ENCODE measurements at regions not wholly inside any gene's neighbourhood (a gene's known extent, or its start where the extent isn't known, plus 50 kb on each side); places are given as distances from the start of the nearest gene placed in this dataset.
A peak's percentile ranks its signal among the peaks of the same experiment; 100 is the strongest.
"Not testable (repeated sequence)": the region's sequence is repeated elsewhere in the genome, so short reads cannot be mapped to it uniquely, and the experiment has no call there.

DNA sequence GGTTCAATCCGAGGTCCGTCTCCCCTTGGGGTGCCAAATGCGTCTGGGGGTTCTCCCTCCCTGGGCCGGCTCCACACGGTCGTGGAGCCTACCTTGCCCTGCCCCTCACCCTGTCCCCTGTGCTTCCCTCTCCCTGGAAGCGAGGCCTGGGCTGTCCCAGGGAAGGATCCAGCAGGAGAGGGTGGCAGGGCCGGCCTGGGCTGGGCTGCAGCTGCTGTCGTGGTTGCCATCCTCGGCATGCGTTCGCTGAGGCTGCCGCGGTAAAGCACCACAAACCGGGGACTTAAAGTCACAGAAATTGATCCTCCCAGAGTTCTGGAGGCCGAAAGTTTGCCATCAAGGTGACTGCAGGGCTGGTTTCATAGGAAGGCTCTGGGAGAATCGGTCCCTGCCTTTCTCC is 123.0 kb upstream of the TMPRSS2 start:
- no peak for DNase-seq

DNA sequence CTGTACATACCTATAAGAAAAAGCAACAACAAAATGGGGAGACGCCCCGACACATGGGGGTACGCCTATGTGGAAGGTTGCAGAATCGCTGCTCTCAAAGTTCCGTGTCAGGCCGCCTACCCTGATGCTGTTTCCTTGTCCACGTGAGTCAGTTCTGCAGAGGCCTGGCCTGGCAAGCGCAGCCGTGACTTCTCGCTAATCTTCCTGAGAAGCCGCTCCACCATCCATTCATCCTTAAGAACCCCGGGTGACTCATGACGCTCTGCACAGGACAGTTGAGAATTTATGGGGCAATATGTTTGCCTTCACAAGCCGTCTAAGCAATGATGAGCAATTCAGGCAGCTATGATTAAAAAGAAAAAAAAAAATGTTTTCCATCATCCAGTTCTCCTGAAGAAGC is 122.3 kb upstream of the TMPRSS2 start:
- no peak for DNase-seq

DNA sequence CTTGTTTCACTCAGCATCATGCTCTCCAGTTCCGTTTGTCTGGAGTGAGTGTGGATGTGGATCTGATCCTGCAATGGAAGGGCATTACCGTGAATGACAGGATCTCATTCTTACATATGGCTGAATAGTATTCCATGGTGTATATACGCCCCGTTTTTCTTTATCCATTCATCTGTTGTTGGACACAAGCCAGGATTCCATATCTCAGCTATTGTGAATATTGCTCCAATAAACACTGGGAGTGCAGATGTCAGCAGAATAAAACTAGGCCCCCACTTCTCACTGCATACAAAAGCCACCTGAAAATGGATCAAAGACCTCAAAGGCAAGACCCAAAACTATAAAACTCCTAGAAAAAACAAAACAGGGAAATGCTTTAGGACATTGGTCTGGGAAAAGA is 120.3 kb upstream of the TMPRSS2 start:
- DNase-seq: no peak

DNA sequence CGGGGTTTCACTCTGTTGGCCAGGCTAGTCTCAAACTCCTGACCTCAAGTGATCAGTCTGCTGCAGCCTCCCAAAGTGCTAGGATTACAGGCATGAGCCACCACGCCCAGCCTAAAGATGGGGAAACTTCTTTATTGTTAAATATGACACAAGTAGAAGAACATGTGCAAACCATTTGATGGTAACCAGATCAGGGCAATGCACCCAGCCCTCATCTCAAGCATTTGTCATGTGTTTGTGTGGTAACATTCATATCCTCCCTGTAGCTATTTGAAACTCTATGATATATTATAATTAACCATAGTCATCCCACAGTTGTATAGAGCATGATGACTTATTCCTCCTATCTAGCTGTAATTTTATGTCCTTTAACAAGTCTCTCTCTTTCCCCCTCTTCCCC is 119.5 kb upstream of the TMPRSS2 start:
- no peak for DNase-seq

DNA sequence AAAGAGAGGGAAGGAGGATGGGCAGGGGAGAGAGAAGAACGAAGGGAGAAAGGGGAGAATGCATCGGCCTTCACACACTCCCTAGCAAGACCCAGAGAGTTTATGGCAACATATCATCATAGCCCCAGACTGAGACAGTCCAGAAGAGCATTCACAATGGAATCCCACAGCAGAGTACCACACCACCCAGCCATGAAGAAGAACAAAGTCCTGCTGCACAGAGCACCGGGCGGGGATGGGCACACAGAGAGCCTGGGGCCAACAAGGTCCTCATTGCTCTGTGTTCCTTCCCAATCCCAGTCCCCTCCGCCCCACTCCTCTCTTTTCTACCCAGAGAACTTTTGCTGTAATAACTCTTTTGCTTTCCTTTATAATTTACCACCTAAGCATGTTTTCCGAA is 118.1 kb upstream of the TMPRSS2 start:
- no peak for DNase-seq

DNA sequence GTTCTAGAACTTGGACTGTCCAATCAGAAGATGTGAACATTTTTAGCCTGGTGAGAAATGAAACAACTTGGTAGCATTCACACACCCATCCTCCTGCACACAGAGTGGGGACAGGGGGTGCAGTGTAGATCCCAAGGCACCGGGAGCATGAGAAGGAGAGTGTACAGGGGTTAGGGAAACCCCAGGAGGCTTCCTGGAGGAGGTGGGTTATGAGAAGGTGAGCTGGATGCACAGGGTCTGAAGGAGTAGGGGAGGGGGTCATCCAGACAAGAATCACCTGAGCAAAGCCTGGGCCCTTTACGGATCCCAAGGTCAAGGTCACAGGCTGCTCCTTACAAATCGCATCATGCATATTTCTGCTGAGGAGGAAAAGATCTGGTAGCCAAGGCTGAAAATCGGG is 117.5 kb upstream of the TMPRSS2 start:
- no peak for DNase-seq

DNA sequence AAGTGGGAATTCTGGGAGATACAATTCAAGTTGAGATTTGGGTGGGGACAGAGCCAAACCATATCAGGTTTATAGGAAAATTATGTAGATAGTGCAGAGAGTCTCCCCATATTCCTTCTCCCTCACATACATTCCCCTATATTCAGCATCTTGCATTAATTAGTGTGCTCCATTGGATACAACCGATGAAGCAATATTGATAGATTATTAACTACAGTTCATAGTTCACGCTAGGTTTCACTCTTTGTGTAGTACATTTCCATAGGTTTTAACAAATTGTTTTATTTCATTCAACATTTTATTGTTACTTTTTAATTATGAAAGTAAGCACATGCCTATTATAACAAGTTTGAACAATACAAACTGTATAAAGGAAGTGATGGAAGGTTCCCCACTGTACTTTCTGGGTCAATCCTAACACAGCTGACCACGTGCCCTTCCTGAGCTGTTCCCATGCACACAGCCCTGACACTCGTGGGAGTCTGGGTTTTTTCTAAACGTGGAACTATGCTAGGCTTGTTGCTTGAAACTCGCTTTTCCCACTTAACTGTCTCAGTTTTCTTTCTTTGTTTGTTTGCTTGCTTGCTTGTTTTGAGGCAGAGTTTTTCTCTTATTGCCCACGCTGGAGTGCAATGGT is 116.8 kb upstream of the TMPRSS2 start:
- DNase-seq: no peak

DNA sequence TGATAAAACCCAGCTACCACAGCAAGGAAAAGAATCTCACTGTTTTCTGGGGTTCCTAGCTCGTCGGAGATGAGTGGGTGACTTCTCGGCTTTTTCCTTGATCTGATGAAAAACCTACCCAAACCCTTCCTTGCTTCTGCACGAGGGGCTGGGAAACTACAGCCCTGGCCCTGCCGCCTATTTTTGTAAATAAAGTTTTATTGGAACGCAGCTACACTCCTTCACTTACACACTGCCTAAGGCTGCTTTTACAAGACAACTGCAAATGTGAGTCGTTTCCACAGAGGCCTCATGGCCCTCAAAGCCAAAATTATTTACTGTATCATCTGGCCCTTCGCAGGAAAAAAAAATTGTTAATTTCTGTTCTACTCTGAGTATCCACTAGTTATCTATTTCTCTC is 116.0 kb upstream of the TMPRSS2 start:
- no peak for DNase-seq

DNA sequence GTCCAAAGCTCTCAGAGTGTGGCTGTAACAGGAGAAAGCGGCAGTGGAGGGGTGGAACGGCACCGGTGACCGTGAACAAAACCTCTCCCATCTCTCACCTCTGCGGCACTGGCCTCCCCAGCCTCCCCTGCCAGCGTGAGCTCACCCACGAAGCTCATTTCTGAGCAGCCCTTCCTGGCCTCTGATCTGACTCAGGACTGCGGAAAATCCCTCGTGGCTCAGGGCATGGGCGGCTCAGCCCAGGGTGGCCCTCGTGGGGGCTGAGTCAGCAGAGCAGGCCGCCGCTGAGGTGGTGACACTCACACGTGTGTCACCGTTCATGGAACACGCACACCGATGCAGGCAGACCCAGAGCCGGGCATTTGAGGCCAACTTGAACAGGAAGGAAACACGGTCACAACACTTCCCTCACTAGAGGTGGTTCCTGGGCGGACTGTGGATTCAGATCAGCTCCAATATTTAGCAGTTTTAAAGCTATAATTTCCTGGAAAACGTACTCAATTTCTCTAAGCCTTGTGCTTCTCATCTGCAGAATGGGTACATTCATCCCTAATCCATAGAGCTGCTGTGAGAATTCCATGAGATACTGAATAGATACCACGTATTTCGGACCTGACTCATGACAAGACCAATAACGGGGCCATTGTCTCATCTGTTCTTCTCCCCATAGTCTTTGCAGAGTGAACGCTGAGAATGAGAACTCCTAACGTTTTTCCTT is 115.0 kb upstream of the TMPRSS2 start:
- no peak for DNase-seq

DNA sequence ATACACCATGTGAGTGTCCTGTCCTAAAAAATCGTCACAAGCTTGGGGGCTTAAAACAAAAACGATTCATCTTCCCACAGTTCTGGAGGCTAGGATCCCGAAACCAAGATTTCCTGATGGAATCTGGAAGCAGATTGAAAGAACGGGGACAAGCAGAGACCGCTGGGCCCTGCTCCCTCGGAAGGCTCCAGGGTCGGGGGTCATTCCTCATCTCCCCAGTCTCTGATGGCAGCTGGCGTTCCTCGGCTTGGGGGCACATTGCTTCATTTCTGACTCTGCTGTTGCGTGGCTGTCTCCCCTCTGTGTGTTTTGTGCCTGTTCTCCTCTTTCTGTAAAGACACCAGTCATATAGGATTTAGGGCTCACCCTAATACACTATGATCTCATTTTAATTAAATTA is 114.2 kb upstream of the TMPRSS2 start:
- DNase-seq: no peak

DNA sequence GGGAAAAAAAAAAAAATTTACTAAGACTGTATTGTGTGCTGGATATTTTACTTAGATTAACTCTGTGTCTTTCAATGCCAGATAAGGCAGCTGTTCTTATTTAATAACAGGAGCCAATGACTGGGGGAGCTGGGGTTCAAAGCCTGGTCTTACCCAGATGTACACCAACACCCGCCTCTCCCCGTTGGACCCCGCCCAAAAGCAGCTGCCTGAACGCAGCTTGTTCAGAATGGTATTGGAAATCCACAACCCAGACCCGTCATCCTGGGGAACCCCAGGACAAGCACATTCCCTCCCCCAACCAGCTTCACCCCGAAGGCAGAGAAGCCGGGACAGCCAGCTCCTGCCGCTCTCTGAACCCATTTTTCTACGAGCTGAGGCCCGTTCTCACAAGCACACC is 113.6 kb upstream of the TMPRSS2 start:
- DNase-seq: no peak

DNA sequence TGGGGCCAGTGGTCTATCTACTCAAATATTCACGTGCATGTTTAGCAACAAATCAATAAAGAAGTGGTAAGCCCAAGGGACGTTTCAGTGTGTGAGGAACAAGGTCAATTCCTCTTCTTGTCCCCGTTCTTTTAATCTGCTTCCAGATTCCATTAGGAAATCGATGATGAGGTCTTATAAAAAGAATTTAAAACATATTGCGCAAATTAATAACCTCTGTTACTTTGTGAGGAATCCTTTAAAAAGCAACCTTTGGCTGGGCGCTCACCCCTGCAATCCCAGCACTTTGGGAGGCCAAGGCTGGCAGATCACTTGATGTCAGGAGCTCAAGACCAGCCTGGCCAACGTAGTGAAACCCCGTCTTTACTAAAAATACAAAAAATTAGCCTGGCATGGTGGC is 113.0 kb upstream of the TMPRSS2 start:
- DNase-seq: no peak

DNA sequence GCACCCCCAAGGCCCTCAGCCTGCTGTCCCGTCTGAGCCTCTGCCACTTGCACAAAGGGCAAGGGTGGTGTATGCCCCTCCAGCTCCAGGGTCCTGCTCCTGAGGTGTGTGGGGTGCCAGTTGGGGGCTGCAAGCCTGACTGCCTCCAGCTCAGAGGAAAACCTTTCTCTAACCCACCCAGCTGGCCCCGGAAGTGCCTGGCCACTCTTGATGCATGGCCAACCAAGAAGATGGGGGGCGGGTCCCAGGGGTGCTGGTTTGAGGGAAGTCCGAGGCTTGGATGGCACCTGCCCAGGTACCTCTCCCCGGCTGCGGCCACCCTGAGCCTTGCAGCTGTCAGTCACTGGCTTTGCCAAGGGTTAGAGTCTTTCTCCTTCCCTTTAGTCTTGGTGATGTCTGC is 112.6 kb upstream of the TMPRSS2 start:
- no peak for DNase-seq

DNA sequence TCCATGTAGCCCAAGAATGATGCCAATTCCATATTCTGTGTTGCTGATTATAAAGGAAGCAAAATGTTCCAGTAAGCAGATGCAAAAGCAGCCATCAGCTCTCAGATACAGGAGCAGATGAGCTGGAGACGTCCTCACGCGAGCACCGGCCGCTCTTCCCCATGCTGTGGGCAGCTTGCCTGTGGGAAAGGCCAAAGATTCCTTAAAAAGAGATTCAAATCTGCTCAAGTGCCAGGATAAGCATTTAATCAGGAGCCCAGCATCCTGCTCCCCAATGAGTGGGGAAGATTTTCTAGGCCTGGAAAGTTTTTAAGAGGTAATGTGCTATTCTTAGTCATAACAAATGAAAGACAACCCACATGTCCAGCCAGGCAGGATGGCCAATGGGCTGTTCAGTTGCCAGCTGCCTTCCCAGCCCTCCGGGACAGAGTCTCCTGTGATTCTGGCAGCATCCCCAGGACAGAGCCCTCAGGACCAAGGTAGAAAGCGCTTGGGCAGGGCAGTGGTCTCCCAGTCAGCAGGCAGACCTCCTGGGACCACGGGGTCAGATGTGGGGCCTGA is 108.2 kb upstream of the TMPRSS2 start:
- no peak for DNase-seq

DNA sequence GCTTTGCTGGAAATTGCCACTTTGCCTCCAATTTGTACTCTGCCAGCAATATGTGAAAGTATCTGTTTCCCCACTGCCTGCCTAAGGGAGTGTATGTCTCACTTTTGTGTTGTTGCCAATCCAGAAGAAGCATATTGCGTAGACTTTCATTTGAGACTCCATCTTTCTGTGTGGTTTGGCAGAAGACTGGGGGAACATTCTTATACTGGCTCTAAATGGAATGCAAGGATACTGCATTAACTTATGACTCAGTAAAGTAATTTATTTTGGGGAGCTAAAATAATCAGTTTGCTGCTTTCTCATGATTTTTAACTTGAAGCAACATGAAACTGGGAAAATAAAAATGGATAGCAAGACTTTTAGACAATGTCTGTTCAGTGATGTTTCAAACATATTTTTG is 107.7 kb upstream of the TMPRSS2 start:
- DNase-seq: no peak

DNA sequence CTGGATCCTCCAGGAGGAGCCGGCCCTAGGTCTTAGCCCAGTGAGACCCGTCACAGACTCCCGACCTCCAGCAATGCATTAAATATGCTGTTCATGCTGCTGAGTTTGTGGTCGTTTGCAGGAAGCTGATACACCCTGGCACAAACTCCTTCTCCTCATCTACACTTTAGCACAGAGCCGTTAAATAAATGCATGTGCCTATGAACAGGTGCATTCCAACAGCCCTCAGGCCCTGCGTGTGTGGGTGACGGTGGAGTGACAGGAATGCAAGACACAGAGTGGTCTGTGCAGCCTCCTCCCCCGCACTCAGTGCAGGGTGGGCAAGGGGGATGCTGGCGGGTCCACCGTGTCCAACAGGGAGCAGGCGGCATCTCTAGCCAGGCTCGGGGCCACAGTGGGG is 106.6 kb upstream of the TMPRSS2 start:
- no peak for DNase-seq

DNA sequence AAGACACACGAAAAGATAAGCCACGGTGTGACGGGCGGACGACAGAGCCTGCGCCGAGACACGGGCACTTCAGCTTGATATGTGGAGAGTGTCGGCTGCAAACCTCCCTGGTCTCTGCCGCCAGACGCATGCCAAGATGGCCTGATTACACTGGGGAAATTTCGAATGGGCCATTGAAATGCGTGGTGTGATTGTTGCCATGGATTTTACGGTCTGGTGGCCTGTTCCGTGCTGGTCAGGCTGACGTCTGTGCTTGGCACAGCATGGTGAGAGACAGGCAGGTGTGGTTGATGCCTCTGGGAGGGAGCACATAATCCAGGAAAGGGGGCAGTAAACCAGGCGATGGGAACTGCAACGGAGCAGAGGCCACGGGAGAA is 105.6 kb upstream of the TMPRSS2 start:
- DNase-seq: no peak

DNA sequence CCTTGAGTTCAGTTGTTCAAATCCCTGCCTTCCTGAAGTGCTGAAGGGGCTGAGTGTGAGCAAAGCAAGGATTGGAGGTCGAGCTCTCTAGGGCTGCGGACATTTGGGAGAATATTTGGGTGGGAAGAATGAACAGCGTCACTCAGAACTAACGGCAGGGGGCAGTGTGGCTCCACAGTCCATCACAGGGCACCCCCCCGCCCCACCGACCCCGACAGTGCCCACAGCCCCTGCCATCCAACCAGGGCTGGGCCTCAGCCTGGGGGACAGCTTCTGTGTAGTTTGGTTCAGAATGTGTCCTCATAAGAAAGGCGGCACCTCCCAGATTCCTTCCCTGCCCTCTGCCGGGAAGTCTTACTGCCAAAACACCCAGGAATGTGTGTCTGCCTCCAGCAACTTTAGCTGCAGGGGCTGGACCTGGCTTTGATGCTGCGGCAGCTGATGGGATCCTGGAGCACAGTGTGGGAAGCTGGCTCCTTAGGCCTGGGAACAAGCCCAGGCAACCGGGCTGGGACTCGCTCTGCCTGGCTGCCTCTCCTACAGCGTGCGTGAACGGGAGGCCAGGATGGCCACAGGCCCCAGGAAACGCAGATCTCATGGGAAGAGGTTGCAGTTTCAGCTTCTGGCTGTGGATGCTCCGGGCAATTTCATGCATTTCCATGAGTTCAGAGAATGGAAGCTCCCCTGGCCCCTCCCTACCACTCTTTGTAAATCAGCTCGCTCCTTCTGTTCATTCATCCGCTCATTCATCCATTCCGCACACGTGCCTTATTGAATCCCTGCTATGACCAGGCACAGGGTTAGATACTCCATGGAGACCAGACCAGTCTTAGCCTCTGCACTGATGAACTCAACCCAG is 104.9 kb upstream of the TMPRSS2 start:
- peak; percentile 11 to 16 for DNase-seq

DNA sequence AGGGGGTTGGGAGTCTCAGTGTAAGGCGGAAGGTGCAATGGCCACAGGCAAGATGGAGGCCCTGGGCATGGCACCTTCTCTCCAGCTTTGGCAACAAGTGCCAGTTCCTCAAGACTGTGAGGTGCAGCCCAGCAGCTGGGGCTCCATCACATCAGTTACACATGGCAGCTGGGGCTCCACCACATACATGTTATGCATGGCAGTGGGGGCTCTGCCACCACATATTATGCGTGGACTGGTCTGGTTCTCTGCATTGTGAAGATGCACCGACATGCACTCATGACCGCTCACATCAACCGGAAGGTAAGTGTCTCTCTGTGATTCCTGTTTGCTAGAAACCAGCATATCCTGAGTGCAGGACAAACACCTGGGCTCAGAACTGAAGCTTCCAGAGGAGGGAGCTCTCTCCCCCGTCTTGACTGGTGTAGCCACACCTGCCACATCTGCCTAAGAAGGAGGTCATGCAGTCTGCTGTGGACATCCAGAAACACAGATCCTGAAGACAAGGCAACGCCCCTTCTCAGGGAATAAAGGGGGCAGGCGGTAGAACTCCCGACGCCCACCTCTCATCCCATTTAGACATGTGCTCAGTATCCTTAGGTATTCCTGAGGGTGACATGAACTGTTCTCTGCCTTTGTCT is 104.1 kb upstream of the TMPRSS2 start:
- peak in 1 of 2 experiments; percentile 53 for DNase-seq

DNA sequence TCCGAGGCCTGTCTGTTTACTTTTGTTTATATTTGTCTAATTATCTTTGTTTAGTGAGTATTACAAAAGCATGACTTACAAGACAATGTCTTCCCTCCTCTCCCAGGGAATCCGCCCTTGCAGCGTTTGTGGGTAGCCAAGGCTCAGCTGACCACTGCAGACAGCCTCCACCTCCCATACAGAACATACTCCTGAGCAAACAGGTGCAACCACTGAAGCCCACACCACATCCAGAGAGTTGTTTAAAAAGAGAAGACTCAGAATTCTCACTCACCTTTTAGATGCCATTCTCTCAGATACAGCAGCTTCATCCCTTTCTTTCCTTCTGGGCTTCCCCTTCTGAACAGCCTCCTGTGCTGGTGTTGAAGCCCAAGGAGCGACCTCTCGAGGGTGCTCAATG is 103.5 kb upstream of the TMPRSS2 start:
- DNase-seq: no peak

DNA sequence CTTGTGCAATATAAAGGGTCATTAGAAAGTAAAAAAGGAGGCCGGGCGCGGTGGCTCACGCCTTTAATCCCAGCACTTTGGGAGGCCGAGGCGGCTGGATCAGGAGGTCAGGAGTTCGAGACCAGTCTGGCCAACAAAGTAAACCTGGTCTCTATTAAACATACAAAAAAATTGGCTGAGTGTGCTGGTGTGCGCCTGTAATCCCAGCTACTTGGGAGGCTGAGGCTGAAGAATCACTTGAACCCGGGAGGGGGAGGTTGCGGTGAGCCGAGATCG is 102.8 kb upstream of the TMPRSS2 start:
- not testable (repeated sequence) for DNase-seq

DNA sequence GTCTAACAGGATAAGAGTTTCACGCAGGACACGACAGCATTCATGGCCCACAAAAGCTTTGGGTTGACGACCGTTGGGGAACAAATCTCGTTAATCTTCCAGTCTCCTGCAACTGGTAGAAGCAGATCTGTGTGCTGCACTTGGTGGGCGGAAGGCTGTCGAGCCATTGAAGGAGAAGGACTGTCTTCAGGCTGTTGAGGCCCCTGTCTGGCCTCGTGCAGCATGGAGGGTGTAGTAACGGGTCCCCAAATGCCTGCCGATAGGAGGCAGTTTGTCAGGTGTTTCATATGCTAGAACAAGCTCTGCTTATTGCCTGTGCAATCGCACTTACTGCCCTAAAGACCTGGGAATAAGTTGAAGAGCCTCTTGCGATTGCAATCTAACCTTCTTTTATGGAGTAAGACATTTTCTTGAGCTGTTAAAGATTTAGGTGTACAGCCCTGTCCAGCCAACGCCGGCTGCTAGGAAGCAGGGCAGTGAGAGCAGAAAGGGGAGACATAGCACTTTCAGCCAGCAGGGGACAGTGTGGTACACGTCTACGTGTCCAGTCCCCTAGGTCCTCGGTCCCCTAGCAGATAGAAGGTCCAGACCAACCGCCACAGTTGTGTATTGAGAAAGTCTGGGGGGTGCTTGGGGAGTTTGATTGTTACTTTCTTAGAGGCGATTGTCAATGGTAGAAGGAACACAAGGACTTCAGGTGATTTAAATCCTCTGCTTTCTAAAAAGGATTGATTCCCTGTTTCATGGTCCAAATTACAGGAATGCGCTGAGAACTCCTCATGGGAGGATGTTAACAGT is 102.3 kb upstream of the TMPRSS2 start:
- peak in 1 of 2 experiments; percentile 23 for DNase-seq

DNA sequence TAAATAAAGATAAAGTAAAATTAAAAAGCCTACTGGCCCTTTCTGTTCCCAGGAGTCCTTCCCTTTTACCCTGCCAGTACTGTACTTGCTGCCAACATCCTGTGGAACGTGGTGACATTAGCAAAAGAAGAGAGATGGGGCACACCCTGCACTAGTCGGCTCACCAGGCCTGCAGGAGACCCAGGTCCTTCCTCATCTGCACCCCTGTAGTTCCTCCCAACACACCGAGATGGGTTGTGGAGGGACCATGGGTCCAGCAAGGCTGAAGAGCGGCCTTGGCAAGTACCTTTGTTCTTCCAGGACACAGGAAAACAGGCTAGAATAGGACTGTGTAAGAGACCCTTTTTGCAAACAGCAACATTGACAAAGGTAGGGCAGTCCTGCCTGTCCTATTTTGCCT is 98.7 kb upstream of the TMPRSS2 start:
- no peak for DNase-seq
